DND-41 (cell line): ENCODE measurements at regions not wholly inside any gene's neighbourhood (a gene's known extent, or its start where the extent isn't known, plus 50 kb on each side); places are given as distances from the start of the nearest gene placed in this dataset.

Experiments used
- ATAC-seq: fragments of 200-7000 bp; cut with Tn5 transposase; 3 replicates; pipeline ENCODE4 v1.9.1; 2021; ENCODE audit warnings: low read depth; ENCODE audit not compliant: insufficient read depth
- DNase-seq: peaks from one replicate; pipeline ENCODE4 v3.0.0-alpha.2; 2020
- H2AFZ ChIP-seq: 2 replicates; pipeline ENCODE4 v1.6.0; 2012; ENCODE audit warnings: low read depth, low read length
- H3K27ac ChIP-seq: 2 replicates; pipeline ENCODE4 v1.5.1; 2012; ENCODE audit warnings: low read length, inconsistent platforms
- H3K27me3 ChIP-seq: fragments of 200-600 bp; sonication (generic); 2 replicates; pipeline ENCODE4 v1.6.0; 2012; ENCODE audit warnings: low read length, mild to moderate bottlenecking, inconsistent platforms; ENCODE audit not compliant: insufficient read depth, poor library complexity
- H3K36me3 ChIP-seq: 2 replicates; pipeline ENCODE4 v1.5.1; 2012; ENCODE audit warnings: low read length, inconsistent platforms; ENCODE audit not compliant: insufficient read depth
- H3K4me1 ChIP-seq: 2 replicates; pipeline ENCODE4 v1.5.1; 2012; ENCODE audit warnings: mild to moderate bottlenecking, low read length; ENCODE audit not compliant: insufficient read depth
- H3K4me2 ChIP-seq: 2 replicates; pipeline ENCODE4 v1.6.0; 2012; ENCODE audit warnings: mild to moderate bottlenecking, moderate library complexity, low read length, inconsistent platforms; ENCODE audit not compliant: insufficient read depth
- H3K4me3 ChIP-seq, 2 experiments: fragments of 200-600 bp in 1 of 2; shearing (Covaris generic) in 1 of 2; 2 replicates each; pipeline ENCODE4 v1.5.1; 2012 to 2016; ENCODE audit warnings: inconsistent platforms in 2 of 2, low read length in 2 of 2, mild to moderate bottlenecking in 2 of 2, low read depth in 1 of 2, moderate library complexity in 1 of 2
- H3K79me2 ChIP-seq: 2 replicates; pipeline ENCODE4 v1.6.0; 2012; ENCODE audit warnings: low read length, inconsistent platforms; ENCODE audit not compliant: insufficient read depth
- H3K9ac ChIP-seq: 2 replicates; pipeline ENCODE4 v1.6.0; 2012; ENCODE audit warnings: low read depth, mild to moderate bottlenecking, inconsistent platforms, low read length, moderate library complexity
- H3K9me3 ChIP-seq: 2 replicates; pipeline ENCODE4 v1.5.1; 2012; ENCODE audit warnings: low read length, moderate library complexity, mild to moderate bottlenecking, inconsistent platforms; ENCODE audit not compliant: insufficient read depth, severe bottlenecking
- H4K20me1 ChIP-seq: 2 replicates; pipeline ENCODE4 v1.6.0; 2012; ENCODE audit warnings: low read length; ENCODE audit not compliant: insufficient read depth
- CTCF ChIP-seq: IDR thresholded peaks from 2 replicates; pipeline ENCODE4 v1.5.1; 2012; ENCODE audit warnings: borderline replicate concordance, low read length, moderate library complexity, mild to moderate bottlenecking; ENCODE audit not compliant: poor library complexity, severe bottlenecking; ENCODE audit errors: extremely low read depth
- EZH2 ChIP-seq: IDR thresholded peaks from 3 replicates; pipeline ENCODE4 v1.6.1; 2012; ENCODE audit warnings: borderline replicate concordance, low read depth, mild to moderate bottlenecking, moderate library complexity, low read length, inconsistent platforms; ENCODE audit not compliant: severe bottlenecking

- no peaks in the 10 kb centered on the region for H3K4me1 ChIP-seq
- H3K36me3 ChIP-seq = no peaks in the 10 kb centered on the region
- DNase-seq (no peak), ATAC-seq (no peak)
- H2AFZ ChIP-seq = no peak overlapping the region
- H3K9me3 ChIP-seq = no peaks in the 10 kb centered on the region
- no peak overlapping the region for H3K4me2 ChIP-seq
- TF ChIP-seq CTCF (no peak), EZH2 (no peak)
- no peak overlapping the region for H3K27ac ChIP-seq
- H3K79me2 ChIP-seq = no peaks in the 10 kb centered on the region
- no peaks in the 10 kb centered on the region for H4K20me1 ChIP-seq
- H3K9ac ChIP-seq = no peak overlapping the region
- no peak overlapping the region for H3K4me3 ChIP-seq
- H3K27me3 ChIP-seq = no peaks in the 10 kb centered on the region
Measured at GRCh38 chr4:163624727-163625126, 130.2 kb downstream of the TMA16 start.

- H3K9ac ChIP-seq = no peak overlapping the region
- no peaks in the 10 kb centered on the region for H3K9me3 ChIP-seq
- DNase-seq = no peak
- no peaks in the 10 kb centered on the region for H3K36me3 ChIP-seq
- no peaks in the 10 kb centered on the region for H3K79me2 ChIP-seq
- H4K20me1 ChIP-seq = no peaks in the 10 kb centered on the region
- no peak overlapping the region for H2AFZ ChIP-seq
- ATAC-seq = no peak
- H3K4me3 ChIP-seq = no peak overlapping the region
- no peak overlapping the region for H3K4me2 ChIP-seq
- H3K27me3 ChIP-seq = no peaks in the 10 kb centered on the region
- TF ChIP-seq EZH2 (no peak), CTCF (no peak)
- H3K4me1 ChIP-seq = no peaks in the 10 kb centered on the region
- no peak overlapping the region for H3K27ac ChIP-seq
Measured at GRCh38 chr4:163631288-163631687, 136.8 kb downstream of the TMA16 start.

- no peak overlapping the region for H3K27ac ChIP-seq
- H3K36me3 ChIP-seq = no peaks in the 10 kb centered on the region
- no peaks in the 10 kb centered on the region for H4K20me1 ChIP-seq
- ATAC-seq (no peak), DNase-seq (no peak)
- H2AFZ ChIP-seq = no peak overlapping the region
- H3K9ac ChIP-seq = no peak overlapping the region
- TF ChIP-seq CTCF = no peak
- TF ChIP-seq EZH2 = no peak
- no peaks in the 10 kb centered on the region for H3K4me1 ChIP-seq
- H3K4me3 ChIP-seq = no peak overlapping the region
- H3K79me2 ChIP-seq = no peaks in the 10 kb centered on the region
- H3K27me3 ChIP-seq = no peaks in the 10 kb centered on the region
- H3K9me3 ChIP-seq = no peaks in the 10 kb centered on the region
- no peak overlapping the region for H3K4me2 ChIP-seq
Measured at GRCh38 chr4:163638909-163639308, 144.4 kb downstream of the TMA16 start.

- Histone ChIP-seq H3K79me2 (no peaks in the 10 kb centered on the region), H3K4me2 (no peak overlapping the region), H3K27me3 (no peaks in the 10 kb centered on the region), H3K4me3 (no peak overlapping the region), H4K20me1 (no peaks in the 10 kb centered on the region), H3K9me3 (peaks cover 10% of the 10 kb centered on the region), H2AFZ (no peak overlapping the region), H3K36me3 (no peaks in the 10 kb centered on the region), H3K27ac (no peak overlapping the region), H3K9ac (no peak overlapping the region), H3K4me1 (no peaks in the 10 kb centered on the region)
- ATAC-seq = no peak
- DNase-seq = no peak
- no peak for TF ChIP-seq EZH2
- TF ChIP-seq CTCF = no peak
Measured at GRCh38 chr4:163649557-163650091, 155.1 kb downstream of the TMA16 start.
